ENCODE measurements at regions not wholly inside any gene's neighbourhood (a gene's known extent, or its start where the extent isn't known, plus 50 kb on each side); places are given as distances from the start of the nearest gene placed in this dataset.

DNA sequence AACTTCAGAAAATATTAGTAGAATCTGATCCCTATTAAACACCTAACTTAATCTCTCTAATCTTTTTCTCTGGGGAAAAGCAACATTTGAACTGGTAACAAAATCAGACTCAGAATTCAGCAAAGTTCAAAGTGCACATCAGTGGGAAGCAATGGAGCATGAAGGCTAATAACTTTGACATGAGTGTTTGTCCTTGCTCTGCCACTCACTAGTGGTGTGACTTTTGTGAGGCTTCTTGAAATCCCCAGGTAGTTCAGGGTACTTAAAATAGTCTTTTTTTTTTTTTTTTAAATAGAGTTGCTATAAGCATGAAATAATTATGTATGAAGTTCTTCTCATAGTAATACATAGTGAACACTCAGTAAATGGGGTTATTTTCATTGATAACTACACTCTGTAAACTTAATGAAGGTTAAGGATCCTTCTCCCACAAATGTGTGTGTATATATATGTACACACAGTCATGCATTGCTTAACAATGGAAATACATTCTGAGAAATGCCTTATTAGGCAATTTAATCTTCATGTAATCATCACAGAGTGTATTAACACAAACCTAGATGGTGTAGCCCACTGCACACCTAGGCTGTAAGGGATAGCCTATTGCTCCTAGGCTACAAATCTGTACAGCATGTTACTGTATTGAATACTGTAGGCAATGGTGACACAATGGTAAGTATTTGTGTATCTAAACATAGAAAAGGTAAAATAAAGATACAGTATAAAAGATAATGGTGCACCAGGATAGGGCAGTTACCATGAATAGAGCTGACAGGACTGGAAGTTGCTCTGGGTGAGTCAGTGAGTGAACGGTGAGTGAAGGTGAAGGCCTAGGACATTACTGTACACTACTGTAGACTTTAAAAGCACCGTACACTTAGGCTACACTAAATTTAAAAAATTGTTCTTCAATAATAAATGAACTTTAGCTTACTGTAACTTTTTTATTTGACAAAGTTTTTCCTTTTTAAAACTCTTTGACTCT lies 73.3 kb upstream of the HMHB1 start (continued):
- no peak for TF ChIP-seq SIN3A (conservative IDR thresholded peaks at IDR 0.05 in 1 of 2, IDR thresholded peaks at IDR 0.05 in 1 of 2; ENCODE audit: low read depth in 1 of 2, low read length in 2 of 2)
- TF ChIP-seq SUZ12 (IDR thresholded peaks at IDR 0.05; ENCODE audit: low read length) = no peak
- no peak for TF ChIP-seq KDM1A (IDR thresholded peaks at IDR 0.05; ENCODE audit: borderline replicate concordance, low read length)
- no peak for TF ChIP-seq KDM5A (IDR thresholded peaks at IDR 0.05; ENCODE audit: low read length)
- no peak for TF ChIP-seq ZNF274 (IDR thresholded peaks at IDR 0.05; ENCODE audit: borderline replicate concordance, extremely low read depth, low read length)
- no peak for TF ChIP-seq YY1 (IDR thresholded peaks at IDR 0.05; ENCODE audit: low read depth, low read length)
